ENCODE measurements at regions not wholly inside any gene's neighbourhood (a gene's known extent, or its start where the extent isn't known, plus 50 kb on each side); places are given as distances from the start of the nearest gene placed in this dataset.

- peaks cover 22% of the 10 kb centered on the region for H3K4me1 Mint-ChIP-seq (ENCODE audit: unreplicated experiment)
- H3K27me3 Mint-ChIP-seq = peaks cover 3% of the 10 kb centered on the region
- peaks cover 5% of the 10 kb centered on the region for H3K9me3 Mint-ChIP-seq
- H3K27ac Mint-ChIP-seq = no peak overlapping the region
- no peaks in the 10 kb centered on the region for H3K36me3 Mint-ChIP-seq
- DNase-seq (ENCODE audit: extremely low spot score, unreplicated experiment) = no peak
- no peak for TF ChIP-seq CTCF (conservative IDR thresholded peaks at IDR 0.05)
- H3K4me3 Mint-ChIP-seq = no peak overlapping the region
Measured at GRCh38 chr11:27280140-27280539, 82.9 kb downstream of the CCDC34 start.

GRCh38 chr11:27279460-27279859 lies 83.6 kb downstream of the CCDC34 start:
- peaks cover 22% of the 10 kb centered on the region for H3K4me1 Mint-ChIP-seq (ENCODE audit: unreplicated experiment)
- no peak for TF ChIP-seq CTCF (conservative IDR thresholded peaks at IDR 0.05)
- H3K27me3 Mint-ChIP-seq = peaks cover 3% of the 10 kb centered on the region
- no peaks in the 10 kb centered on the region for H3K36me3 Mint-ChIP-seq
- H3K9me3 Mint-ChIP-seq = peaks cover 5% of the 10 kb centered on the region
- H3K4me3 Mint-ChIP-seq = no peak overlapping the region
- H3K27ac Mint-ChIP-seq = no peak overlapping the region
- DNase-seq (ENCODE audit: extremely low spot score, unreplicated experiment) = no peak

GRCh38 chr11:27277843-27278242 lies 85.2 kb downstream of the CCDC34 start:
- no peak for TF ChIP-seq CTCF (conservative IDR thresholded peaks at IDR 0.05)
- Mint-ChIP-seq H3K27me3 (peaks cover 3% of the 10 kb centered on the region), H3K4me1 (ENCODE audit: unreplicated experiment) (peaks cover 21% of the 10 kb centered on the region)

GRCh38 chr11:27276141-27276540 lies 86.9 kb downstream of the CCDC34 start:
- DNase-seq (ENCODE audit: extremely low spot score, unreplicated experiment) = no peak
- peaks cover 6% of the 10 kb centered on the region for H3K9me3 Mint-ChIP-seq
- H3K27ac Mint-ChIP-seq = no peak overlapping the region
- peaks cover 5% of the 10 kb centered on the region for H3K4me1 Mint-ChIP-seq (ENCODE audit: unreplicated experiment)
- no peak for TF ChIP-seq CTCF (conservative IDR thresholded peaks at IDR 0.05)
- peaks cover 3% of the 10 kb centered on the region for H3K27me3 Mint-ChIP-seq
- H3K4me3 Mint-ChIP-seq = no peak overlapping the region
- H3K36me3 Mint-ChIP-seq = no peaks in the 10 kb centered on the region

More at GRCh38 chr11:27277843-27278242, 85.2 kb downstream of the CCDC34 start:
- Mint-ChIP-seq H3K9me3 (peaks cover 5% of the 10 kb centered on the region), H3K4me3 (no peak overlapping the region), H3K36me3 (no peaks in the 10 kb centered on the region), H3K27ac (no peak overlapping the region)
- no peak for DNase-seq (ENCODE audit: extremely low spot score, unreplicated experiment)

GRCh38 chr11:27274854-27275395 lies 88.1 kb downstream of the CCDC34 start:
- Mint-ChIP-seq H3K27me3 (peaks cover 3% of the 10 kb centered on the region), H3K36me3 (no peaks in the 10 kb centered on the region), H3K9me3 (peaks cover 6% of the 10 kb centered on the region), H3K4me3 (no peak overlapping the region), H3K4me1 (ENCODE audit: unreplicated experiment) (no peaks in the 10 kb centered on the region), H3K27ac (no peak overlapping the region)
- TF ChIP-seq CTCF (conservative IDR thresholded peaks at IDR 0.05) = no peak
- DNase-seq (ENCODE audit: extremely low spot score, unreplicated experiment) = no peak

- H3K27ac Mint-ChIP-seq = no peak overlapping the region
- DNase-seq (ENCODE audit: extremely low spot score, unreplicated experiment) = no peak
Measured at GRCh38 chr11:27266125-27266524, 96.9 kb downstream of the CCDC34 start.

More at GRCh38 chr11:27266125-27266524, 96.9 kb downstream of the CCDC34 start:
- Mint-ChIP-seq H3K4me1 (ENCODE audit: unreplicated experiment) (no peaks in the 10 kb centered on the region), H3K27me3 (no peaks in the 10 kb centered on the region), H3K9me3 (peaks cover 2% of the 10 kb centered on the region), H3K36me3 (no peaks in the 10 kb centered on the region), H3K4me3 (no peak overlapping the region)
- TF ChIP-seq CTCF (conservative IDR thresholded peaks at IDR 0.05) = no peak
